Esophagus (tissue), 2 donors: ENCODE measurements at regions not wholly inside any gene's neighbourhood (a gene's known extent, or its start where the extent isn't known, plus 50 kb on each side); places are given as distances from the start of the nearest gene placed in this dataset.

Source experiments
- H3K27ac ChIP-seq, 2 donors: one replicate each; pipeline ENCODE4 v1.5.1; 2013; ENCODE audit warnings: low read depth in 2 of 2, mild to moderate bottlenecking in 2 of 2, inconsistent platforms in 1 of 2, low read length in 1 of 2, moderate library complexity in 1 of 2
- H3K27me3 ChIP-seq, 2 donors: one replicate each; pipeline ENCODE4 v1.6.1; 2013; ENCODE audit warnings: low read length in 2 of 2, control low read depth in 1 of 2, mild to moderate bottlenecking in 1 of 2; ENCODE audit not compliant: insufficient read depth in 2 of 2, control insufficient read depth in 1 of 2
- H3K36me3 ChIP-seq, 2 donors: one replicate each; pipeline ENCODE4 v1.6.1; 2013; ENCODE audit warnings: low read length in 1 of 2; ENCODE audit not compliant: control insufficient read depth in 2 of 2, insufficient read depth in 2 of 2
- H3K4me1 ChIP-seq, 2 donors: one replicate each; pipeline ENCODE4 v1.6.1; 2013; ENCODE audit warnings: low read length in 1 of 2; ENCODE audit not compliant: control insufficient read depth in 2 of 2, insufficient read depth in 2 of 2
- H3K4me3 ChIP-seq, 2 donors: one replicate each; pipeline ENCODE4 v1.5.1; 2013; ENCODE audit warnings: low read length in 2 of 2, mild to moderate bottlenecking in 2 of 2, low read depth in 1 of 2, moderate library complexity in 1 of 2
- H3K9me3 ChIP-seq, 2 donors: one replicate each; pipeline ENCODE4 v1.6.1; 2013; ENCODE audit warnings: mild to moderate bottlenecking in 2 of 2, low read depth in 1 of 2, low read length in 1 of 2, moderate library complexity in 1 of 2; ENCODE audit not compliant: control insufficient read depth in 2 of 2, insufficient read depth in 1 of 2
- WGBS, 2 donors: extraction: QIAGEN DNeasy Blood & Tissue Kit; methylation state at CpG; one replicate each; pipeline ENCODE4 v1.1.7; 2013; 5-methylcytosine and 5-hydroxymethylcytosine counted together
- donor health status: healthy with polysubstance abuse.
- donor health status: Bipolar disorder and iron deficiency.

GRCh38 chr13:80889829-80890228, 548.9 kb upstream of the SPRY2 start:
- 88 to 89% methylated on average over 1 of the region's 1 CpG for WGBS, 2 donors
- Histone ChIP-seq H3K9me3 (no peaks in the 10 kb centered on the region), H3K4me3 (no peak overlapping the region), H3K36me3 (no peaks in the 10 kb centered on the region), H3K4me1 (no peaks in the 10 kb centered on the region), H3K27me3 (no peaks in the 10 kb centered on the region), H3K27ac (no peak overlapping the region)

DNA sequence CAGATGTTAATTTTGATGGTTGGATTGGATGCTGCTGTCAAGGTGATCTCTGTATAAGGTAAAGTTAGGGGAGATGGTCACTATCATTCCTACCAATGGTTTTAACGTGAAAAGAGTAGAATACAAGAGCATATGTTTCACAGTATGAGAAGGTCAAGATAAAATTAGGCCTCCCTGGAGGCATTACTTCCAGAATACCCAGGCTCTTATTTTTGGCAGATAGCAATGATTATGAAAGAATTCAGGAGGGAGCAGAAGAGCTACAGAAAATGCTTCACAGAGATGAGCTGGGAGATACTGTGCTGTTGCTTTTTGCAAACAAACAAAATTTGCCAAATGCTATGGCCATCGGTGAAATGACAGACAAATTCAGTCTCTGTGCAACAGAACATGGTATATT, 547.5 kb upstream of the SPRY2 start:
- Histone ChIP-seq H3K4me3 (no peak overlapping the region), H3K4me1 (no peaks in the 10 kb centered on the region), H3K27me3 (no peaks in the 10 kb centered on the region), H3K36me3 (no peaks in the 10 kb centered on the region), H3K27ac (no peak overlapping the region), H3K9me3 (no peaks in the 10 kb centered on the region)
- WGBS, 2 donors = 78 to 80% methylated on average over 2 of the region's 2 CpGs

DNA sequence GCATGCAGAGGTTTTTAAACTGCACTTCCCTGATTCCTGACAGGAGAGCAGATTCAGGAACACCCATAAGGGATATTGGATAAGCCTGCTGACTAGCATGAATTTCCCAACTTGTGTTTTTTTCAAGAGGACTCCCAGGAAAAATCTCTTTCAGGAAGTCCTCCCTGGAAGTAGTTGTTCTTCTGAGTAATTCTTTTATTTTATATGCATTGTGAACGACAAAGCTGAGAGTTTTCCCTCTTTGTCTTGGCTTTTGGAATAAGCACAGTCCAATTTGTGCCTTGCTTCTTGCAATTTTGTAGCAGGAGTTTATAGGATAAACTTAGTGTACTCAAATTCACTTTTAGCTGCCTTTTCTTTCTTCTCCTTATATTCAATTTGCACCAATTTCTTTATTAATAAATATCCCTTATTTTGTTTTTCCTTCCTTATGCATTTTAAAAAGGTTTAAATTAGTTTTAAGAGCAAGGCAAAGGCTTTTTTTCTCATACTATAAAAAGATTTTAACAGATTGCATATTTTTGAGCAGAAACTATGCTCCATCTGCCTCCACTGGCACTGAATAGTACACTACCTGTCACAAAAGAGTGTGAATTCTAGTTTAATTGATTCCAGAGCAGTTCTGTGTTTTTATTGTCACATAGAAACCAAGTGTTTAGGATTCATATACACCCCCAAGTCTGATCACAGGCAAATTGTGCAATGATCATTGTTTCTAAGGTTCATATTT, 543.3 kb upstream of the SPRY2 start:
- H3K27ac ChIP-seq = no peak overlapping the region
- H3K4me3 ChIP-seq = no peak overlapping the region
- no peaks in the 10 kb centered on the region for H3K4me1 ChIP-seq
- H3K9me3 ChIP-seq = no peaks in the 10 kb centered on the region
- no peaks in the 10 kb centered on the region for H3K27me3 ChIP-seq
- 53 to 70% methylated on average over 1 of the region's 1 CpG for WGBS, 2 donors
- H3K36me3 ChIP-seq = no peaks in the 10 kb centered on the region

DNA sequence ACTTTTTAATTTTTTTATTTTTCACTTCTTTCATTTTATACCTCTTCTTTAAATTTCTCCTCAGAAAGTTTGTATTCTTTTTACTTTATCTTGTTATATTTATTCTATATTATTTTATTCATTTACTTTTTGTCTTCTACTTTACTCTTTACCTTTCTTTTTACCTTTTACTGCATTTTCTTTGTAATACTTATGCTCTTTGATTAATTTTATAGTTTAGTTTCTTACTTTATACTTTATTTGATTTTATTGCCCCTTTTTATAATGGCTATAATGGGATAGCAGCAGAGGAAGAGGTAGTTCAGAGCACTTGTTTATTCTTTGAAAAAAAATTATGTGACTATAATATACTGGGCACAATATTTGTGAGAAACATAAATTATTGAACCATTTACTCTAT, 542.6 kb upstream of the SPRY2 start:
- Histone ChIP-seq H3K4me3 (no peak overlapping the region), H3K9me3 (no peaks in the 10 kb centered on the region), H3K36me3 (no peaks in the 10 kb centered on the region)

DNA sequence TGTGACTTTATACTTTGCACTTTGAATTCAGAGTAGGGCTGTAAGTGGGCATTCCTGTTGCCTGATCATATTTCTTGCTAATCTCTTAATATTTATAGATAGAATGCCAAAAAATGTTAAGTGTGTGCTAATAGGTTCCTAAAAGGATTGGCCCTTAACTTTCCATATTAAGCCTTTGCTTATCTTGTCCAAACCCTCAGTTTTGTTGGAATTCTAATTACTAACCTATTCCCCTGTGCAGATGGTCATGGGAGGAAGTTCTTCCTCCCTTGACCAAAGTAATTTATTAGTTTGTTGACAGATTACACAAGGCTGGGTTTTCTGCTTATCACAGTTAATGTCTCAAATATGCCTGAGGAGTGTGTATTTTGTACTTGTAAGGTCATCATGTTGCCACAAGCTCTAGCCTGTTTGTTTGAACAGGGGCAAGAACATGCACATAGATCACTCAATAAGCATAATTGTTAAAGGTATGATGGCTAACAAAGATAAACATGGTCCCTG, 541.1 kb upstream of the SPRY2 start:
- H3K9me3 ChIP-seq = no peaks in the 10 kb centered on the region
- H3K27me3 ChIP-seq = no peaks in the 10 kb centered on the region
- H3K4me3 ChIP-seq = no peak overlapping the region
- H3K4me1 ChIP-seq = no peaks in the 10 kb centered on the region
- no peak overlapping the region for H3K27ac ChIP-seq
- no peaks in the 10 kb centered on the region for H3K36me3 ChIP-seq

More for the DNA sequence above, 542.6 kb upstream of the SPRY2 start:
- Histone ChIP-seq H3K27me3 (no peaks in the 10 kb centered on the region), H3K27ac (no peak overlapping the region), H3K4me1 (no peaks in the 10 kb centered on the region)

DNA sequence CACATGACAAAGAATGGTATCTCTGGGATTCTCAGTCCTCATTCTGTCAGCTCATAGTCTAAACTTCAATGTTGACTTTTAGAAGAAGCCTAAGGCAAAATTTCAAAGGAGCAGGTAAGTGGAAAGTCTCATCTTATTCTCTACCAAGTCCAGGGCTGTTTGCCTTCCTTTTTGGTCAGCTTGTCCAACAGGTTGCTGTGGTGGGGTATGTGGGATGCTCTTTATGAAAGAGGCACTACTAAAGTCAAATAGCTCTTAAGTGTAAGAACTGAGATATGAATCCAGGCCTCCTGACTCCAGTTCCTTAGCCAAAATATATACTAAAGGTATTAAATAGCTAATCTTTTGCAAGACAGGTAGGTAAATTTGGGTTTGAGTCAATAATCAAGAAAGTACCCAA, 540.6 kb upstream of the SPRY2 start:
- no peaks in the 10 kb centered on the region for H3K27me3 ChIP-seq
- H3K36me3 ChIP-seq = no peaks in the 10 kb centered on the region
- no peak overlapping the region for H3K4me3 ChIP-seq
- H3K27ac ChIP-seq = no peak overlapping the region
- H3K9me3 ChIP-seq = no peaks in the 10 kb centered on the region
- H3K4me1 ChIP-seq = no peaks in the 10 kb centered on the region

DNA sequence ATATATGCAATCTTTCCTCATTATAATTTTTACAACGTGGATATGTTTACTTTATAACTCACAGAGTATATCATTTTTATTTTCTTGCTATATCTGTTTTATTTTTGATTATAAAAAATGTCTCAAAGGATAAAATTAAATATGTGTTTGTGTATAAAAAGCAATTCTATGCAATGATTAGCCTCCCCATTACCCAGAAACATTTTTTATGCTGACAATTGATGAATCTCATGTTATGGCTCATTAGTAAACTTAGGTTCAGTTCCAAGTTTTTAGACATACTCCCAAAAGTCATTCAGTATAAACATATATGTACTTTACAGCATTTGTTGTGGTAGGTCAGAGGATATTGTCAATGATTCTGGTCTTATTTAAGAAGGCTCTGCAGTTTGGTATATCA, 540.1 kb upstream of the SPRY2 start:
- Histone ChIP-seq H3K4me3 (no peak overlapping the region), H3K9me3 (no peaks in the 10 kb centered on the region), H3K36me3 (no peaks in the 10 kb centered on the region), H3K27ac (no peak overlapping the region), H3K4me1 (no peaks in the 10 kb centered on the region), H3K27me3 (no peaks in the 10 kb centered on the region)
- WGBS, 2 donors = 29 to 46% methylated on average over 1 of the region's 1 CpG

GRCh38 chr13:80877944-80878241, 537.0 kb upstream of the SPRY2 start:
- Histone ChIP-seq H3K4me1 (no peaks in the 10 kb centered on the region), H3K27ac (no peak overlapping the region), H3K9me3 (no peaks in the 10 kb centered on the region), H3K27me3 (no peaks in the 10 kb centered on the region), H3K4me3 (no peak overlapping the region), H3K36me3 (no peaks in the 10 kb centered on the region)

GRCh38 chr13:80877209-80877943, 536.5 kb upstream of the SPRY2 start:
- H3K36me3 ChIP-seq = no peaks in the 10 kb centered on the region
- no peaks in the 10 kb centered on the region for H3K4me1 ChIP-seq
- no peaks in the 10 kb centered on the region for H3K9me3 ChIP-seq
- WGBS, 2 donors = 72 to 77% methylated on average over 3 of the region's 3 CpGs
- no peak overlapping the region for H3K4me3 ChIP-seq
- H3K27ac ChIP-seq = no peak overlapping the region
- H3K27me3 ChIP-seq = no peaks in the 10 kb centered on the region

DNA sequence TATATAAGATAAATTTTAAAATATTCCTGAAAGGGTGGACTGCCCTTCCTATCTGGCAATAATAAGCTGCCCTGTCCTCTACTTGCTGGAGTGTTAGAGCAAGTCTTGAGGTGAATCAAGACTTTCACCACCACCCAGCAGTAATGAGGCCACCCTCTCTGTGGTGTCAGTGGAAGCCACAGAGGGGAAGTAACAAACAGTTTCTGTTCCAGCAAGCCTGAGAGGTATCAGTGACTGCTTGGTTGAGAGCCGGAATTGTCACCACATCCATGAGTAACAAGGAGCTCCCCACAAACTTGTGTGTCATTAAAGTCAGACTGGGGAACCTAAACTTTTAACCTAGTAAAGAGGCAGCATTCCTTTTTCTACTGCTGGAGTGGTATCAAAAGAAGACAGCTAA, 532.7 kb upstream of the SPRY2 start:
- Histone ChIP-seq H3K27me3 (no peaks in the 10 kb centered on the region), H3K27ac (no peak overlapping the region), H3K4me3 (no peak overlapping the region), H3K36me3 (no peaks in the 10 kb centered on the region), H3K4me1 (no peaks in the 10 kb centered on the region), H3K9me3 (no peaks in the 10 kb centered on the region)
- 74 to 75% methylated on average over 1 of the region's 1 CpG for WGBS, 2 donors
